Activated T-helper 2 cell treated with anti-CD3 and anti-CD28 coated beads, Interferon-gamma antibody, Interleukin-2, Interleukin-4, amounts not matched to agents 10 μg/mL and 5 μg/mL and 100 μg/mL, durations not matched to agents 14 hours and 24 hours and 36 hours (primary cell): ENCODE measurements at regions not wholly inside any gene's neighbourhood (a gene's known extent, or its start where the extent isn't known, plus 50 kb on each side); places are given as distances from the start of the nearest gene placed in this dataset.
A peak's percentile ranks its signal among the peaks of the same experiment; 100 is the strongest.

Source experiments
- DNase-seq: peaks from one replicate; pipeline ENCODE4 v3.0.0; 2021; ENCODE audit warnings: low spot score
- H3K27ac Mint-ChIP-seq: one replicate; pipeline ENCODE4 v1.8.0; 2021; ENCODE audit warnings: mixed read lengths
- H3K27me3 Mint-ChIP-seq: one replicate; pipeline ENCODE4 v1.8.0; 2021; ENCODE audit warnings: low read depth, mixed read lengths
- H3K36me3 Mint-ChIP-seq: one replicate; pipeline ENCODE4 v1.8.0; 2021; ENCODE audit warnings: low read depth, mixed read lengths
- H3K4me1 Mint-ChIP-seq: one replicate; pipeline ENCODE4 v1.8.0; 2021; ENCODE audit warnings: low read depth, mixed read lengths
- H3K4me3 Mint-ChIP-seq: one replicate; pipeline ENCODE4 v1.8.0; 2021; ENCODE audit warnings: low read depth, mild to moderate bottlenecking, moderate library complexity, mixed read lengths
- H3K9me3 Mint-ChIP-seq: one replicate; pipeline ENCODE4 v1.8.0; 2021; ENCODE audit warnings: mixed read lengths
- intact Hi-C: fragments of 100-400 bp; cut with micrococcal nuclease; formaldehyde crosslinking; loops from one replicate; pipeline ENCODE4 v1.15.1; 2023

DNA sequence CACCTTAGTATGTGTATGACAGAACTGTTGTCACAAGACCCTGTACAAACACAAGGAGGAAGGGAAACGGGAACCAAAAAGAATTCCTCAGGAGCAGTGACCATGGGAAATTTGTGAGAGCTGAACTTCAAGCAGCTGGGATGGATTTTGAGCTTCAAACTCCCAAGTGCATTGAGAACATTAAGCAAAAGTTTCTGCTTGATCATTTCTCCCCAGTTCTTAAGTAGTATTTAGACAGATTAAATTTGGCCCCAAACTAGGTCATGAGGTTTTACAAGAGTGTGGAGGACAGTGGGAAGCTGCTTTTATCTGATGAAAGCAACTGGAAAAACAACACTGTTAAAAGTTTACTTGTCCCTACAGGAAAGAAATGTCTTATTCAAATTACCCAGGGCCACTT, 206.0 kb upstream of the DCN start:
- no peak for DNase-seq
- intact Hi-C loops, result no loop called here
- no peak overlapping the region for H3K27ac Mint-ChIP-seq
- H3K27me3 Mint-ChIP-seq, result peaks cover 12% of the 10 kb centered on the region
- no peaks in the 10 kb centered on the region for H3K4me1 Mint-ChIP-seq
- no peak overlapping the region for H3K4me3 Mint-ChIP-seq
- H3K36me3 Mint-ChIP-seq, result no peaks in the 10 kb centered on the region
- no peaks in the 10 kb centered on the region for H3K9me3 Mint-ChIP-seq

DNA sequence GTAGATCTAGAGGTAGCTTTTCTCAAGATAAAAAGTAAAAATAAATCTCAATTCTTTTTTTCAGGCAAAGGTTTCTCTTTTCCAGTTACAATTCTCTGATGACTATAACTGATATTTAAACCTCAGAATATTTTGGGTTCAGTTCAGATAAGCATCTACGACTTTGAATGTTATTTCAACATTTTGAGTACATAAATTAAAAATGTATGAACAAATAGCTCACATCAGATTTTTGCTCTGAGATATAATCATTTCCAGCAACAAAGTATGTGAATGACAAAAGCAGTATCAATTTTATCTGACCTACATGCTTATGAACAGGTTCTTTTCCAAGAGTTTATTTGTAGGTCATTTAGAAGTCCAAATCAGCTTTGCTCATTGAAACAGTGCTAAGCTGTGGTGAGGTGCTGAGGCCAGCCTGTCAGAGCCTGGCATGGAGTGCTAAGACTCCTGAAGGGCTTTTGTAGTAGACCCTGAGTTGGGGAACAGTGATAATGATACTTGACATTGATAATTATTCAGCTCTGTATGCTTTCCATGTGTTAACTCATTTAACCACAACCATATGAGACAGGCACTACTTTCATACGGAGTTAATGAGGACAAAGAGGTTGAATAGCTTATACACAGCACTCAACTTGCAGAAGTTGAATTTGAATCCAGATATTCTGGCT, 205.0 kb upstream of the DCN start:
- Mint-ChIP-seq H3K27me3 (peaks cover 12% of the 10 kb centered on the region), H3K4me3 (no peak overlapping the region), H3K36me3 (no peaks in the 10 kb centered on the region), H3K27ac (no peak overlapping the region), H3K9me3 (no peaks in the 10 kb centered on the region), H3K4me1 (no peaks in the 10 kb centered on the region)
- DNase-seq, result no peak
- intact Hi-C loops, result no loop called here

DNA sequence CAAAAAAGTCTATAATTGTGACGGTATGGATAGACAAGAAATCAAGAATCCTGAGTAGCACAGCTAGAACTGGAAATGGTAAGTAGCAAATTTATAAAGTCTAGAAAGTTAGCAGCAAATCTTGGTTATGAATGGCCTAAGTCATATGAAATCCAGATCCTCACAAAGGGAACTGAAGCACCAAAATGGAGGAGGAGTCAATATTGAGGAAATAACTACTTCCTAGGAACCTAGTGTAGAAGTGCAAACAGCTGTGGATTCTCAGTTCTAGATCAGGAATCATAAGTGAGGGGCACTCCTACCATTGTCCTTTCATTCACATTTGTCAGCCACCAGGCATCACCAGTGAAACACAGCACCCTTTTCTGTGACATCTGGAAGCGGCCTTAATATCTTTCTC, 202.2 kb upstream of the DCN start:
- Mint-ChIP-seq H3K9me3 (no peaks in the 10 kb centered on the region), H3K36me3 (no peaks in the 10 kb centered on the region), H3K27ac (no peak overlapping the region), H3K27me3 (peaks cover 14% of the 10 kb centered on the region), H3K4me3 (no peak overlapping the region), H3K4me1 (peaks cover 3% of the 10 kb centered on the region)
- intact Hi-C loops, result loop anchor here (5.0 kb wide), 2 partner anchors 427 to 1022 kb away; no protein-coding TSS in a partner anchor
- no peak for DNase-seq

DNA sequence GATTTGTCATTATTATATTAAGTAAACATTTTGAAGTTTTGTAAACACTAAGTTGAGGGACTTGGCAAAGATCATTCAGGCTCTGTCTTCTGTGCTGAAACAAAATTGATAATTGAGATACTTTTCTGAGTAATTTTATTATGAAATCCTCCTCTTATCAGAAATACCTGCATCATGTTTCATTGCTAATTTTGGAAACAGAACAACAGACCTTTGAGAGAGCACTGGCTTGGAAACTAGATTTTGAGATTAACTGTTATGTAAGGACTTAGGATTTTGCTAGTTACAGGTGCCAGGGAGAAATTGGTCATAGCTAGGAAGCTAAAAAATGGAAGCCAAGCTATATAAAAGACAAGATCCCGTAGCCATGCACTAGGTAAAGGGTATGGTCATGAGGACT, 201.7 kb upstream of the DCN start:
- Mint-ChIP-seq H3K4me3 (no peak overlapping the region), H3K4me1 (peaks cover 3% of the 10 kb centered on the region), H3K27me3 (peaks cover 14% of the 10 kb centered on the region), H3K36me3 (no peaks in the 10 kb centered on the region), H3K9me3 (no peaks in the 10 kb centered on the region), H3K27ac (no peak overlapping the region)
- intact Hi-C loops, result loop anchor here (5.0 kb wide), 2 partner anchors 428 to 1023 kb away; no protein-coding TSS in a partner anchor
- DNase-seq, result no peak

DNA sequence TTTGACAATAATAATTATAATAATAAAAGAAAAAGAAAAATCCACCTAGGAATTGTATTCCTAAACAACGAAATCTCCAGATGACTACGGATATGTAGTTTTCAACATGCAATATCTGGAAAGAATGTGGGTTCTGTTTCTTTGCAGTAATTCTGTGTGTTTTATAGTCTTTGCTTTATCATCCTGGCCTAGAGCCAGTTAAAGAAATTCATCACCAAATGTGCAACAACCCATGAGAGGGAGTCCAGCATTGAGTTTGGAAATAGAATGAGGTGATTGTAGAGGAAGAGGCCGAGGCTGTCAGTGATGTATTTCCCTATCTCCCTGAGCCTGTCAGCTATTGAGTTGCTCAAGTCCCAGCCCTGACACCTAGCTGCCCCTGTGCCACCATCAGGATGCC, 200.5 kb upstream of the DCN start:
- peaks cover 3% of the 10 kb centered on the region for H3K4me1 Mint-ChIP-seq
- intact Hi-C loops, result loop anchor here (2.0 to 5.0 kb wide), 3 partner anchors 429 to 1268 kb away; no protein-coding TSS in a partner anchor
- no peak overlapping the region for H3K4me3 Mint-ChIP-seq
- no peak for DNase-seq
- peaks cover 8% of the 10 kb centered on the region for H3K27me3 Mint-ChIP-seq
- no peaks in the 10 kb centered on the region for H3K9me3 Mint-ChIP-seq
- no peak overlapping the region for H3K27ac Mint-ChIP-seq
- H3K36me3 Mint-ChIP-seq, result no peaks in the 10 kb centered on the region

DNA sequence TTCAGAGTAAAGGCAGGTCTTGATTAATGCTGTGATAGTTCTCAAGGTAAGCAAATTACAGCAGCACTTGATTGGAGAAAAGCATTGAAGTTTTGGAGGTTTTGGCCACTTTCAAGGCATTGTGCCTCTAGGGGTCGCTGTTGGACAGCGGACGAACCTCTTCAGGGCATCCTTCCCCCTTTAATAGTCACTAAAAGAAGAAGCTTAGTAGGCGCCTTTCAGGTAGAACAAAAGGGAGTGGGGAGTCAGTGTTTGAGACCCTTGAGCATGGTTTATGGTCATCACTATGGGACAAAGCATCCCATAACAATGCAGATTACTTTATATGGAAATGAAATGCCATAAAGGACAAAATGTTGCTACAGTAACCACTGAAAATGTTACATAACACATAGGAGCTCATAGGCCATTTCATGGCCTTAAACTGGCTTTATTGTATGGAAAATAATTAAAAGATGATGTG, 199.5 kb upstream of the DCN start:
- intact Hi-C loops, result loop anchor here (1.0 to 5.0 kb wide), 4 partner anchors 430 to 1269 kb away; no protein-coding TSS in a partner anchor
- H3K36me3 Mint-ChIP-seq, result no peaks in the 10 kb centered on the region
- H3K27ac Mint-ChIP-seq, result no peak overlapping the region
- peaks cover 6% of the 10 kb centered on the region for H3K27me3 Mint-ChIP-seq
- peak overlapping the region; percentile 78 for H3K4me3 Mint-ChIP-seq
- H3K9me3 Mint-ChIP-seq, result no peaks in the 10 kb centered on the region
- peak; percentile 64 for DNase-seq
- peaks cover 3% of the 10 kb centered on the region for H3K4me1 Mint-ChIP-seq

DNA sequence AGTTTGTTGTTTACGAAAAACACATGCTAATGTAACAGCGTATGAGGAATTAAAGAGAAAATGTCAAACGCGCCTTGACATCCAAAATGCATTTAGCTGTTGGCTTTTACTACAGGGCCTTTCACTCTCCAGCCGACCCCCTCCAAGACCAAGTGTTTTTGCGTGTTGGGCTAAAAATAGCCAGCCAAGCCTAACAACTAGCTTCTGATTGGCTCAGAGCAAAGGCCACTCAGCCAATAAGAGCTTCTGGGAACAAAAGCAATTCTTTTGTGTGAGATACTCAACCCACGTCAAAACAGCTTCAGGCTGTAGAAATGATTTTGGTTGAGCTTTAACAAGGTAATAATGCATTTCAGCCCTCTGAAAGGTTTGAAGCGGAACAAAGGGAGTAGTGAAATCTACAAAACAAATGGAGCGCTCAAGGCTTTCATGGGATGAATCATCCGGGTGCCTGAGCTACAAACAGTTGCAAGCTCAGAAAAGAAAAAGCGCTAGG, 198.7 kb upstream of the DCN start:
- Mint-ChIP-seq H3K36me3 (no peaks in the 10 kb centered on the region), H3K4me3 (peak overlapping the region; percentile 78), H3K27ac (no peak overlapping the region), H3K4me1 (peaks cover 3% of the 10 kb centered on the region), H3K27me3 (peaks cover 6% of the 10 kb centered on the region), H3K9me3 (no peaks in the 10 kb centered on the region)
- intact Hi-C loops, result loop anchor here (5.0 kb wide), 2 partner anchors 431 to 1026 kb away; no protein-coding TSS in a partner anchor
- no peak for DNase-seq

DNA sequence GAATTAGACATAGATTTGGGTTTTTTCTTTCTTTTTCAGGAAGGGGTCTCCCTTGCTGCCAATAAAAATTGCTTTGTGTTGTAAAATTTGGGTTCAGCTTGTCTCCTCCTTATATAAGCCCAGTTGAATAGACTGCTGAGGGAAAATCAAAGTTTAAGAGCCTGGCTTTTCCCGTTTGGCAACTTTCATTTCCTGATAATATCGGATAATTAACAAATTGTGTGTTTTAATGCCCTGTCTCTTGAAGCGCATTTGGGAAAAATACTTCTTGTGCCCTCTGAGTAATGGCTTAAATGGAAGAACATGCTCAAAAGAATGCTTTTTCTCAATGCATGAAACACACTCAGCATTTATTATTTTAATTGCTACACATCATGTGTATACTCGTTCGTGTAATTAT, 198.0 kb upstream of the DCN start:
- Mint-ChIP-seq H3K4me1 (peaks cover 3% of the 10 kb centered on the region), H3K27ac (no peak overlapping the region), H3K4me3 (no peak overlapping the region), H3K36me3 (no peaks in the 10 kb centered on the region), H3K27me3 (peaks cover 4% of the 10 kb centered on the region), H3K9me3 (no peaks in the 10 kb centered on the region)
- no peak for DNase-seq
- intact Hi-C loops, result loop anchor here (5.0 kb wide), 2 partner anchors 432 to 1027 kb away; no protein-coding TSS in a partner anchor

DNA sequence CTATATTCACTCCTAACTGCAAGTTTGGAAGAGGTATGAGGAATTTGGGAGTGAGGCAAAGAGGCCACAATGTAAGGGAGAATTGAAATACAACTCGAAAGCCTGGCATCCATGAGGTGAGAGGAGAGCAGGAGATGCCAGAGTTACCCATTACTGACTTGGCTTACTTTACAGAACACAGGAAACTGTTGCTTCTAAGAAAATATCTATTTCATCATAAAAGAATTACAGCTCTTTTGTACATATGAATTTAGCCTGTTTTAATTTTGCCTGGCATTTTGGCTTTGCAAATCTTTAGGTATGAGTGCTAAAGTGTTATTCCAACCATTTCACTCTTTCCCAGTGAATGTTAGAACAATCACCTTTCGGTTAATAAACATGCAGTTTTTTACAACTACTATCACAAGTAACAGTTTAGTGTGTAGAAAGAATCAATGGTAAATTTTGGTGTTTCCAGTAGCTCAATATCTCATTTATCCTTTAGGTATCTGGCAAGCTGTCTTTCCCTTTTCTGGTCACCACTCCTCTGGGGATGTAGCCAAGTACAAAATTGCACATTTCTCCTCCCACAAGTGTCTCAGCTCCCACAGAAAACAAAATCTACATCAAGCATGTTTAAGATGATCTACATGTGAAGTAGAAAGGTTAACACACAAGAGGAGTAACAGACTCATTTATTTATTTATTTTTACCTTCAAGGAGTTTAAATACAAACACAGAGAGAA, 196.6 kb upstream of the DCN start:
- H3K27ac Mint-ChIP-seq, result no peak overlapping the region
- H3K4me1 Mint-ChIP-seq, result peaks cover 3% of the 10 kb centered on the region
- intact Hi-C loops, result no loop called here
- peaks cover 4% of the 10 kb centered on the region for H3K27me3 Mint-ChIP-seq
- no peak overlapping the region for H3K4me3 Mint-ChIP-seq
- H3K9me3 Mint-ChIP-seq, result no peaks in the 10 kb centered on the region
- H3K36me3 Mint-ChIP-seq, result no peaks in the 10 kb centered on the region
- no peak for DNase-seq

DNA sequence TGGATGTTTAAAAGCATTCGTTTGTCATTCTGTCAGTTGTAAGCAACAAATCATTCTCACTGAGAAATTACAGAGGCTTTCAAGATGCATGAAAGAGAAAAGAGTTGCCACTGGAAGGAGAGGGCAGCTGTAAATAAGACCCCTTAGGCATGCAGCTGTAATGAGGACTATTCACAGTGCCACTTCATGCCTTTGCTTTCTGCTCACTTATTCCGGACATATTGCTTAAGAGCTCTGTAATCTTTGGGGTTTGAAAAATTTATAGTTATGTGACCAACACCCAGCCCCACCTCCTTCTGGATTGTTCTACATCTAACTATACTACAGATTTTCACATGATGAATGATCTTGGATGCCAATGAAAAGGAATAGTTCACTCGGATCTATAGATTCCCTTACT, 194.8 kb upstream of the DCN start:
- Mint-ChIP-seq H3K27me3 (peaks cover 6% of the 10 kb centered on the region), H3K27ac (no peak overlapping the region), H3K9me3 (no peaks in the 10 kb centered on the region), H3K4me1 (peaks cover 3% of the 10 kb centered on the region), H3K4me3 (no peak overlapping the region), H3K36me3 (no peaks in the 10 kb centered on the region)
- DNase-seq, result no peak
- intact Hi-C loops, result no loop called here

DNA sequence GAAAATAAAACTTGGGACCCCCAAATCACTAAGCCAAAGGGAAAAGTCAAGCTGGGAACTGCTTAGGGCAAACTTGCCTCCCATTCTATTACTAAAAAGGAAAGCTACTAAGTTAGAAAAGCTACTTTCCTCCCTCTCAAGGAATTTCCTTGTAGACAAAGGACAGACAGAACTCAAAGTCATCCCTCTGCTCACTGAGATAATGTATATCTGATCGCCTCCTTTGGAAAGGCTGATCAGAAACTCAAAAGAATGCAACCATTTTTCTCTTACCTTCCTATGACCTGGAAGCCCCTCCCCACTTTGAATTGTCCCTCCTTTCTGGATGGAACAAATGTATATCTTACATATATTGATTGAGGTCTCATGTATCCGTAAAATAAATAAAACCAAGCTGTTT, 190.5 kb upstream of the DCN start:
- Mint-ChIP-seq H3K4me1 (no peaks in the 10 kb centered on the region), H3K27ac (no peak overlapping the region), H3K36me3 (no peaks in the 10 kb centered on the region), H3K4me3 (no peak overlapping the region), H3K9me3 (no peaks in the 10 kb centered on the region), H3K27me3 (peaks cover 10% of the 10 kb centered on the region)
- no peak for DNase-seq
- intact Hi-C loops, result no loop called here

DNA sequence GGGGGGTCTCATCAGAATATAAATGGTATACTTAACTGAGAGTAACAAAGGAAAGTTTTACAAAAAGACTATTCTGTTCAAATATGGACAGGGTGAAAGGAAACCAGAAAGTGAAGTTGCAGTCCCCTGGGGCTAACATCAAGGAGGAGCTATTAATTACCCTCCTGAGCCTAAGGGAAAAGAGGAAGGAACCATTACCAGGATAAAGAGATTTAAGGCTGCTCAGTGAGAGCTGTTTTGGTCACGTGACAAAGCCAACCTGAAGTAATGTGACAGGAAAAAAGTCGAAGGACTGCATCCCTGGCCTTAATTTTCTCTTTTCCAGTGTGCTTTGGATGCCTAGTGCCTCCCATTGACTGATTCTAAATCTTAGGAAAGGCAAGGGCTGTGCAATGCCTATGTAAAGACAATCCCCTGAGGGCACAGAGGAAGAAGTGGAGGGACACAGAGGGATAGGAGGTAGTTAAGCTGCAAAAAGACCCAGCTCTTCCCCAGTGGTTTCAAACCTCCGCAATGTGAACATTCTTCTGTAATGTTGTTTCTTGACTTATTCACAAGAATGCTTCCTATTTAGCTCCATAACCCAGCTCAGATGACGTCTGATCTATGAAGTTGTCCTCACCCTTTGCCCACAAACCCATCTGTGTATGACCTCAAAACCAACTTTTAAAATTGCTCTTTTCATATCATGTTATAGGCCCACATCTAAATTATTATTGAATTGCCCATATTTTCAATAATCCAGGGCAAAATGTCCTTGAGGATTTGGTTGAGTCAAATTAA, 187.7 kb upstream of the DCN start:
- no peak overlapping the region for H3K27ac Mint-ChIP-seq
- no peaks in the 10 kb centered on the region for H3K4me1 Mint-ChIP-seq
- no peak for DNase-seq
- intact Hi-C loops, result no loop called here
- no peaks in the 10 kb centered on the region for H3K9me3 Mint-ChIP-seq
- H3K4me3 Mint-ChIP-seq, result no peak overlapping the region
- peaks cover 8% of the 10 kb centered on the region for H3K27me3 Mint-ChIP-seq
- H3K36me3 Mint-ChIP-seq, result no peaks in the 10 kb centered on the region
